ENCODE measurements at regions not wholly inside any gene's neighbourhood (a gene's known extent, or its start where the extent isn't known, plus 50 kb on each side); places are given as distances from the start of the nearest gene placed in this dataset.

GRCh38 chr14:66000766-66001165 lies 485.4 kb upstream of the CCDC196 start:
- no peak for TF ChIP-seq CTCF (IDR thresholded peaks at IDR 0.05; ENCODE audit: borderline replicate concordance, insufficient read depth, low read depth, low read length)

GRCh38 chr14:66001356-66001755 lies 484.8 kb upstream of the CCDC196 start:
- TF ChIP-seq CTCF (IDR thresholded peaks at IDR 0.05; ENCODE audit: borderline replicate concordance, insufficient read depth, low read depth, low read length) = no peak
- H3K4me3 ChIP-seq (ENCODE audit: low read depth, low read length) = no peak overlapping the region

More at GRCh38 chr14:66000766-66001165, 485.4 kb upstream of the CCDC196 start:
- no peak overlapping the region for H3K4me3 ChIP-seq (ENCODE audit: low read depth, low read length)

- no peak overlapping the region for H3K4me3 ChIP-seq (ENCODE audit: low read depth, low read length)
- no peak for TF ChIP-seq CTCF (IDR thresholded peaks at IDR 0.05; ENCODE audit: borderline replicate concordance, insufficient read depth, low read depth, low read length)
These were observed 483.0 kb upstream of the CCDC196 start for GRCh38 chr14:66003082-66003730.

GRCh38 chr14:66005900-66006434 lies 480.2 kb upstream of the CCDC196 start:
- H3K4me3 ChIP-seq (ENCODE audit: low read depth, low read length) = no peak overlapping the region
- no peak for TF ChIP-seq CTCF (IDR thresholded peaks at IDR 0.05; ENCODE audit: borderline replicate concordance, insufficient read depth, low read depth, low read length)

- H3K4me3 ChIP-seq (ENCODE audit: low read depth, low read length) = no peak overlapping the region
- no peak for TF ChIP-seq CTCF (IDR thresholded peaks at IDR 0.05; ENCODE audit: borderline replicate concordance, insufficient read depth, low read depth, low read length)
These were observed 477.5 kb upstream of the CCDC196 start for GRCh38 chr14:66008631-66009030.

- no peak overlapping the region for H3K4me3 ChIP-seq (ENCODE audit: low read depth, low read length)
- no peak for TF ChIP-seq CTCF (IDR thresholded peaks at IDR 0.05; ENCODE audit: borderline replicate concordance, insufficient read depth, low read depth, low read length)
These were observed 477.1 kb upstream of the CCDC196 start for GRCh38 chr14:66009089-66009488.

GRCh38 chr14:66010695-66011094 lies 475.5 kb upstream of the CCDC196 start:
- no peak overlapping the region for H3K4me3 ChIP-seq (ENCODE audit: low read depth, low read length)
- TF ChIP-seq CTCF (IDR thresholded peaks at IDR 0.05; ENCODE audit: borderline replicate concordance, insufficient read depth, low read depth, low read length) = no peak

Measured in GM12875 (cell line).